Liver (tissue), 3 donors: ENCODE measurements at regions not wholly inside any gene's neighbourhood (a gene's known extent, or its start where the extent isn't known, plus 50 kb on each side); places are given as distances from the start of the nearest gene placed in this dataset.

Experiments
- GABPA ChIP-seq, 2 donors: IDR thresholded peaks in 1 of 2; conservative IDR thresholded peaks in 1 of 2; 2 replicates each; pipeline ENCODE4 v1.6.1; 2016; ENCODE audit warnings: antibody characterized with exemption in 2 of 2, mild to moderate bottlenecking in 1 of 2, moderate library complexity in 1 of 2
- HNF4A ChIP-seq, 2 donors: conservative IDR thresholded peaks; 2 replicates each; pipeline ENCODE4 v1.6.1; 2016; ENCODE audit warnings: antibody characterized with exemption in 2 of 2, mild to moderate bottlenecking in 2 of 2
- RAD21 ChIP-seq, 2 donors: IDR thresholded peaks; 2 replicates each; pipeline ENCODE4 v1.6.1; 2016; ENCODE audit warnings: antibody characterized with exemption in 2 of 2, mild to moderate bottlenecking in 2 of 2
- SP1 ChIP-seq: IDR thresholded peaks from 2 replicates; pipeline ENCODE4 v1.6.1; 2018; ENCODE audit warnings: antibody characterized with exemption, mild to moderate bottlenecking
- YY1 ChIP-seq: IDR thresholded peaks from 2 replicates; pipeline ENCODE4 v1.6.1; 2016; ENCODE audit warnings: antibody characterized with exemption, mild to moderate bottlenecking
- TF ChIP-seq, protein P1 (sequence below): fragments of 150-350 bp; IDR thresholded peaks from 2 replicates; pipeline ENCODE4 v1.5.1; 2017; ENCODE audit warnings: improper control_type of control experiment, low read depth, low read length; ENCODE audit not compliant: missing input control
- TF ChIP-seq, protein P2 (sequence below): IDR thresholded peaks from 2 replicates; pipeline ENCODE4 v1.6.1; 2016; ENCODE audit warnings: antibody characterized with exemption
- TF ChIP-seq, protein P3 (sequence below): IDR thresholded peaks from 2 replicates; pipeline ENCODE4 v1.6.1; 2016; ENCODE audit warnings: antibody characterized with exemption
- TF ChIP-seq, protein P4 (sequence below): IDR thresholded peaks from 2 replicates; pipeline ENCODE4 v1.6.1; 2016; ENCODE audit warnings: antibody characterized with exemption
- TF ChIP-seq, protein P5 (sequence below): IDR thresholded peaks from 2 replicates; pipeline ENCODE4 v1.6.1; 2016; ENCODE audit warnings: antibody characterized with exemption, mild to moderate bottlenecking
- donor health status: healthy.
- donor health status: healthy.

DNA sequence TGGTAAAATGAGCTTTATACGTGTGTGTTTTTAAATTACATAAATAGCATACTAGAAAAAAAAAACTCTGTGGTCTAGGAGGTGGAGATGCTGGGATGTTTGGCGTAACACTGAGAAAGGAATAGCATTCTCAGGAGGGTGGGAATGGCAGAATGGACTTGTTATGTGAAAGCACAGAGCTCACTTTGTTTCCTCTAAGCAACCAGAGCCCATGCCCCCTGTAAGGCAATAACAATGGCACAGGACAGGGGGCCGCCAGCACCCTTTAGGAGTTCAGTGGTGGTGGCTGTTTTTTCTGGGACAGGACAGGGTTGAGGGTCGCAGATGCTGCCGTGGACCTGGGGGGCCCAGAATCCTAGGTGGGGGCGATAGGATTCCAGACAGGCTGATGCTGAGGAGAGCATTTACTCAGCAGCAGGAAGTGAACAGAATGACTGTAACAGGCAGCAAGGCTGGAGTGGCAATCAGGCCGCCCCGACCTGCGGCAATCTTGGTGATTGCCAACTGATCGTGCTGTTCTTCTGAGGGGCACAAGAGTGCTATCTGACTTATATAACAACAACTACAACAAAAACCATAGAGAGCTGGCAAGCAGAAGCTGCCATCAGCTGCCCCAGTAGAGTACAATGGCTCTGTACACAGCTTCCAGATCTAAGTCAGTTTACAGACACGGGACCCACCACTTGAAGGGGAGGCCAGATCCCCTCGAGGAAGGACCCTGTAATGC lies 160.4 kb downstream of the UACA start:
- TF ChIP-seq SP1 (no peak), RAD21 (IDR thresholded peaks at IDR 0.05) (no peak), HNF4A (conservative IDR thresholded peaks at IDR 0.05) (no peak), GABPA (IDR thresholded peaks at IDR 0.05 in 1 of 2, conservative IDR thresholded peaks at IDR 0.05 in 1 of 2) (no peak), YY1 (no peak)
- TF ChIP-seq, protein P1, sequence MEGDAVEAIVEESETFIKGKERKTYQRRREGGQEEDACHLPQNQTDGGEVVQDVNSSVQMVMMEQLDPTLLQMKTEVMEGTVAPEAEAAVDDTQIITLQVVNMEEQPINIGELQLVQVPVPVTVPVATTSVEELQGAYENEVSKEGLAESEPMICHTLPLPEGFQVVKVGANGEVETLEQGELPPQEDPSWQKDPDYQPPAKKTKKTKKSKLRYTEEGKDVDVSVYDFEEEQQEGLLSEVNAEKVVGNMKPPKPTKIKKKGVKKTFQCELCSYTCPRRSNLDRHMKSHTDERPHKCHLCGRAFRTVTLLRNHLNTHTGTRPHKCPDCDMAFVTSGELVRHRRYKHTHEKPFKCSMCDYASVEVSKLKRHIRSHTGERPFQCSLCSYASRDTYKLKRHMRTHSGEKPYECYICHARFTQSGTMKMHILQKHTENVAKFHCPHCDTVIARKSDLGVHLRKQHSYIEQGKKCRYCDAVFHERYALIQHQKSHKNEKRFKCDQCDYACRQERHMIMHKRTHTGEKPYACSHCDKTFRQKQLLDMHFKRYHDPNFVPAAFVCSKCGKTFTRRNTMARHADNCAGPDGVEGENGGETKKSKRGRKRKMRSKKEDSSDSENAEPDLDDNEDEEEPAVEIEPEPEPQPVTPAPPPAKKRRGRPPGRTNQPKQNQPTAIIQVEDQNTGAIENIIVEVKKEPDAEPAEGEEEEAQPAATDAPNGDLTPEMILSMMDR, result no peak
- TF ChIP-seq, protein P2, sequence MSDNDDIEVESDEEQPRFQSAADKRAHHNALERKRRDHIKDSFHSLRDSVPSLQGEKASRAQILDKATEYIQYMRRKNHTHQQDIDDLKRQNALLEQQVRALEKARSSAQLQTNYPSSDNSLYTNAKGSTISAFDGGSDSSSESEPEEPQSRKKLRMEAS, result no peak
- TF ChIP-seq, protein P3, sequence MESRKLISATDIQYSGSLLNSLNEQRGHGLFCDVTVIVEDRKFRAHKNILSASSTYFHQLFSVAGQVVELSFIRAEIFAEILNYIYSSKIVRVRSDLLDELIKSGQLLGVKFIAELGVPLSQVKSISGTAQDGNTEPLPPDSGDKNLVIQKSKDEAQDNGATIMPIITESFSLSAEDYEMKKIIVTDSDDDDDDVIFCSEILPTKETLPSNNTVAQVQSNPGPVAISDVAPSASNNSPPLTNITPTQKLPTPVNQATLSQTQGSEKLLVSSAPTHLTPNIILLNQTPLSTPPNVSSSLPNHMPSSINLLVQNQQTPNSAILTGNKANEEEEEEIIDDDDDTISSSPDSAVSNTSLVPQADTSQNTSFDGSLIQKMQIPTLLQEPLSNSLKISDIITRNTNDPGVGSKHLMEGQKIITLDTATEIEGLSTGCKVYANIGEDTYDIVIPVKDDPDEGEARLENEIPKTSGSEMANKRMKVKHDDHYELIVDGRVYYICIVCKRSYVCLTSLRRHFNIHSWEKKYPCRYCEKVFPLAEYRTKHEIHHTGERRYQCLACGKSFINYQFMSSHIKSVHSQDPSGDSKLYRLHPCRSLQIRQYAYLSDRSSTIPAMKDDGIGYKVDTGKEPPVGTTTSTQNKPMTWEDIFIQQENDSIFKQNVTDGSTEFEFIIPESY, result no peak
- TF ChIP-seq, protein P4, sequence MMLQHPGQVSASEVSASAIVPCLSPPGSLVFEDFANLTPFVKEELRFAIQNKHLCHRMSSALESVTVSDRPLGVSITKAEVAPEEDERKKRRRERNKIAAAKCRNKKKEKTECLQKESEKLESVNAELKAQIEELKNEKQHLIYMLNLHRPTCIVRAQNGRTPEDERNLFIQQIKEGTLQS, result no peak
- TF ChIP-seq, protein P5, sequence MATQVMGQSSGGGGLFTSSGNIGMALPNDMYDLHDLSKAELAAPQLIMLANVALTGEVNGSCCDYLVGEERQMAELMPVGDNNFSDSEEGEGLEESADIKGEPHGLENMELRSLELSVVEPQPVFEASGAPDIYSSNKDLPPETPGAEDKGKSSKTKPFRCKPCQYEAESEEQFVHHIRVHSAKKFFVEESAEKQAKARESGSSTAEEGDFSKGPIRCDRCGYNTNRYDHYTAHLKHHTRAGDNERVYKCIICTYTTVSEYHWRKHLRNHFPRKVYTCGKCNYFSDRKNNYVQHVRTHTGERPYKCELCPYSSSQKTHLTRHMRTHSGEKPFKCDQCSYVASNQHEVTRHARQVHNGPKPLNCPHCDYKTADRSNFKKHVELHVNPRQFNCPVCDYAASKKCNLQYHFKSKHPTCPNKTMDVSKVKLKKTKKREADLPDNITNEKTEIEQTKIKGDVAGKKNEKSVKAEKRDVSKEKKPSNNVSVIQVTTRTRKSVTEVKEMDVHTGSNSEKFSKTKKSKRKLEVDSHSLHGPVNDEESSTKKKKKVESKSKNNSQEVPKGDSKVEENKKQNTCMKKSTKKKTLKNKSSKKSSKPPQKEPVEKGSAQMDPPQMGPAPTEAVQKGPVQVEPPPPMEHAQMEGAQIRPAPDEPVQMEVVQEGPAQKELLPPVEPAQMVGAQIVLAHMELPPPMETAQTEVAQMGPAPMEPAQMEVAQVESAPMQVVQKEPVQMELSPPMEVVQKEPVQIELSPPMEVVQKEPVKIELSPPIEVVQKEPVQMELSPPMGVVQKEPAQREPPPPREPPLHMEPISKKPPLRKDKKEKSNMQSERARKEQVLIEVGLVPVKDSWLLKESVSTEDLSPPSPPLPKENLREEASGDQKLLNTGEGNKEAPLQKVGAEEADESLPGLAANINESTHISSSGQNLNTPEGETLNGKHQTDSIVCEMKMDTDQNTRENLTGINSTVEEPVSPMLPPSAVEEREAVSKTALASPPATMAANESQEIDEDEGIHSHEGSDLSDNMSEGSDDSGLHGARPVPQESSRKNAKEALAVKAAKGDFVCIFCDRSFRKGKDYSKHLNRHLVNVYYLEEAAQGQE, result no peak
